Activated CD4-positive, alpha-beta T cell treated with anti-CD3 and anti-CD28 coated beads, Interleukin-2, Interleukin-4, amounts not matched to agents 100 ng/mL and 50 ng/mL, durations not matched to agents 16 hours and 8 hours (primary cell): ENCODE measurements at regions not wholly inside any gene's neighbourhood (a gene's known extent, or its start where the extent isn't known, plus 50 kb on each side); places are given as distances from the start of the nearest gene placed in this dataset.

Experiments used
- DNase-seq: peaks from one replicate; pipeline ENCODE4 v3.0.0-alpha.2; 2020; ENCODE audit warnings: low spot score

GRCh38 chr11:29309992-29310391 is 706.8 kb downstream of the KCNA4 start:
- no peak for DNase-seq

GRCh38 chr11:29306527-29306926 is 710.3 kb downstream of the KCNA4 start:
- DNase-seq = no peak

GRCh38 chr11:29305456-29306232 is 711.2 kb downstream of the KCNA4 start:
- no peak for DNase-seq

GRCh38 chr11:29300420-29300819 is 716.4 kb downstream of the KCNA4 start:
- DNase-seq = no peak

- DNase-seq = no peak
These were observed 720.1 kb downstream of the KCNA4 start for GRCh38 chr11:29296680-29297079.

- DNase-seq = peak; percentile 4
These were observed 723.0 kb downstream of the KCNA4 start for GRCh38 chr11:29293825-29294224.

- no peak for DNase-seq
These were observed 734.7 kb downstream of the KCNA4 start for GRCh38 chr11:29282088-29282487.

- no peak for DNase-seq
These were observed 735.5 kb downstream of the KCNA4 start for GRCh38 chr11:29281271-29281777.

GRCh38 chr11:29280452-29280851 is 736.4 kb downstream of the KCNA4 start:
- no peak for DNase-seq

GRCh38 chr11:29279716-29280115 is 737.1 kb downstream of the KCNA4 start:
- no peak for DNase-seq

- DNase-seq = no peak
These were observed 744.7 kb downstream of the KCNA4 start for GRCh38 chr11:29272019-29272654.

- DNase-seq = no peak
These were observed 745.2 kb downstream of the KCNA4 start for GRCh38 chr11:29271616-29272015.

- no peak for DNase-seq
These were observed 748.1 kb downstream of the KCNA4 start for GRCh38 chr11:29268733-29269132.

GRCh38 chr11:29265792-29266191 is 751.0 kb downstream of the KCNA4 start:
- no peak for DNase-seq

GRCh38 chr11:29265381-29265780 is 751.4 kb downstream of the KCNA4 start:
- DNase-seq = no peak

GRCh38 chr11:29263971-29264682 is 752.7 kb downstream of the KCNA4 start:
- DNase-seq = no peak

GRCh38 chr11:29261831-29262230 is 755.0 kb downstream of the KCNA4 start:
- DNase-seq = no peak

- no peak for DNase-seq
These were observed 755.7 kb downstream of the KCNA4 start for GRCh38 chr11:29260939-29261705.

- no peak for DNase-seq
These were observed 758.4 kb downstream of the KCNA4 start for GRCh38 chr11:29258411-29258810.

- DNase-seq = no peak
These were observed 760.2 kb downstream of the KCNA4 start for GRCh38 chr11:29256580-29256979.

- no peak for DNase-seq
These were observed 761.4 kb downstream of the KCNA4 start for GRCh38 chr11:29255401-29255800.

GRCh38 chr11:29251738-29252137 is 765.1 kb downstream of the KCNA4 start:
- no peak for DNase-seq
